Astrocyte of the spinal cord (primary cell): ENCODE measurements at regions not wholly inside any gene's neighbourhood (a gene's known extent, or its start where the extent isn't known, plus 50 kb on each side); places are given as distances from the start of the nearest gene placed in this dataset.
A peak's percentile ranks its signal among the peaks of the same experiment; 100 is the strongest.

Experiments
- DNase-seq: peaks from one replicate; pipeline ENCODE4 v3.0.0; 2011; ENCODE audit warnings: low read depth, low spot score
- H3K4me3 ChIP-seq: 2 replicates; pipeline ENCODE4 v1.5.1; 2011; ENCODE audit warnings: low read depth, mild to moderate bottlenecking, low read length, moderate library complexity
- in situ Hi-C: cut with HindIII; loops from 2 replicates; pipeline ENCODE4 v1.10.0; 2017; ENCODE audit warnings: low sequenced_read_pairs
- TF ChIP-seq, protein P1 (sequence below): IDR thresholded peaks from 2 replicates; pipeline ENCODE4 v1.5.1; 2012; ENCODE audit warnings: low read depth, mild to moderate bottlenecking, low read length, inconsistent platforms

DNA sequence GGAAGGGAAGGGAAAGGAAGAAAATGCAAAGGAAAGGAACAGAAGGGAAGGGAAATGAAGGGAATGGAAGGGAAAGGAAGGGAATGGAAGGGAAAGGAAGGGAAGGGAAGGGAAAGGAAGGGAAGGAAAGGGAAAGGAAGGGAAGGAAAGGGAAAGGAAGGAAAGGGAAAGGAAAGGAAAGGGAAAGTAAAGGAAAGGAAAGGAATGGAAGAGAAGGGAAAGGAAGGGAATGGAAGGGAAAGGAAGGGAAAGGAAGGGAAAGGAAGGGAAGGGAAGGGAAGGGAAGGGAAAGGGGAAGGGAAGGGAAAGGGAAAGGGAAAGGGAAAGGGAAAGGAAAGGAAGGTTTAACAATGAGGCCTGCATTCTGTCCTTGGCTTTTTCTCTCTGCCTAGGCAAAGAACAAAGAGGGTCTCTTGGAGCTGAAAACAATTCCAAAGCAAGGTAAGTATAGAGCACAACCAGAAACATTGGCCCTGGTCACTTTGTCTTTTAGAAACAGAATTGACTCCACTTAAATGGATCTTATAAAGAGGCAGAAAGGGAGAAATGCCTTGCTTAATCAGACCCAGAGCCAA lies 525.9 kb upstream of the TMPO start:
- TF ChIP-seq, protein P1, sequence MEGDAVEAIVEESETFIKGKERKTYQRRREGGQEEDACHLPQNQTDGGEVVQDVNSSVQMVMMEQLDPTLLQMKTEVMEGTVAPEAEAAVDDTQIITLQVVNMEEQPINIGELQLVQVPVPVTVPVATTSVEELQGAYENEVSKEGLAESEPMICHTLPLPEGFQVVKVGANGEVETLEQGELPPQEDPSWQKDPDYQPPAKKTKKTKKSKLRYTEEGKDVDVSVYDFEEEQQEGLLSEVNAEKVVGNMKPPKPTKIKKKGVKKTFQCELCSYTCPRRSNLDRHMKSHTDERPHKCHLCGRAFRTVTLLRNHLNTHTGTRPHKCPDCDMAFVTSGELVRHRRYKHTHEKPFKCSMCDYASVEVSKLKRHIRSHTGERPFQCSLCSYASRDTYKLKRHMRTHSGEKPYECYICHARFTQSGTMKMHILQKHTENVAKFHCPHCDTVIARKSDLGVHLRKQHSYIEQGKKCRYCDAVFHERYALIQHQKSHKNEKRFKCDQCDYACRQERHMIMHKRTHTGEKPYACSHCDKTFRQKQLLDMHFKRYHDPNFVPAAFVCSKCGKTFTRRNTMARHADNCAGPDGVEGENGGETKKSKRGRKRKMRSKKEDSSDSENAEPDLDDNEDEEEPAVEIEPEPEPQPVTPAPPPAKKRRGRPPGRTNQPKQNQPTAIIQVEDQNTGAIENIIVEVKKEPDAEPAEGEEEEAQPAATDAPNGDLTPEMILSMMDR, result no peak
- in situ Hi-C loops, result no loop called here
- H3K4me3 ChIP-seq, result no peak overlapping the region
- DNase-seq, result no peak

GRCh38 chr12:97994746-97995484 lies 520.5 kb upstream of the TMPO start:
- no peak for DNase-seq
- TF ChIP-seq, protein P1, result no peak
- in situ Hi-C loops, result no loop called here
- H3K4me3 ChIP-seq, result no peak overlapping the region

DNA sequence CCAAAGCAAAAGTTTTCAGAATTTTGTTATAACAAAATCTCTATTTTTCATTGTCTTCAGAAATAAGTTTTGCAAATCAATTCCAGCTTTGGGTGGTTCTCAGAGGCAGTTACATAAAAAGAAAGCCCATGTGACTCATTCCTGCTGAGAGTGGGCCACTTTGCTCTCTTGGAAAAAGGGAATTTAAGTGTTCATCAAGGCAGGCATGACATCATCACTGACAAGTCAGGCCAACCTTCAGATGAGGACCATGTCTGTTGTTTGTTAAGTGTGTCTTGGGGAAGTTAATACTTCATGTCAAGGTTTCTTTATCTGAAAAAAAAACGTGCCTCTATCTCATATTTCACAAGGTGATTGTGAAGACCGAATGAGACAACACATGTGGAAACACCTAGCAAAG lies 519.8 kb upstream of the TMPO start:
- DNase-seq, result no peak
- H3K4me3 ChIP-seq, result no peak overlapping the region
- TF ChIP-seq, protein P1, result no peak

GRCh38 chr12:98001430-98001829 lies 514.0 kb upstream of the TMPO start:
- TF ChIP-seq, protein P1, result no peak
- in situ Hi-C loops, result no loop called here
- DNase-seq, result no peak
- no peak overlapping the region for H3K4me3 ChIP-seq

More for the DNA sequence above, 519.8 kb upstream of the TMPO start:
- in situ Hi-C loops, result no loop called here

GRCh38 chr12:98002887-98003493 lies 512.4 kb upstream of the TMPO start:
- in situ Hi-C loops, result no loop called here
- TF ChIP-seq, protein P1, result peak; percentile 56
- no peak overlapping the region for H3K4me3 ChIP-seq
- peak; percentile 47 for DNase-seq

- DNase-seq, result no peak
- TF ChIP-seq, protein P1, result no peak
- H3K4me3 ChIP-seq, result no peak overlapping the region
- in situ Hi-C loops, result no loop called here
Observed at GRCh38 chr12:98007963-98008362, 507.4 kb upstream of the TMPO start.
